Right atrium auricular region (tissue), 2 donors: ENCODE measurements at regions not wholly inside any gene's neighbourhood (a gene's known extent, or its start where the extent isn't known, plus 50 kb on each side); places are given as distances from the start of the nearest gene placed in this dataset.

Experiments used
- DNase-seq: peaks from one replicate; pipeline ENCODE4 v3.0.0-alpha.2; 2019; ENCODE audit warnings: low spot score
- H3K27ac ChIP-seq, 2 donors: fragments of 200-600 bp; sonication (generic); 1 replicate in 1 of 2; 2 replicates in 1 of 2; pipeline ENCODE4 v1.5.1; 2016 to 2019
- H3K27me3 ChIP-seq, 2 donors: fragments of 200-600 bp; sonication (generic); one replicate each; pipeline versions ENCODE4 v1.5.1 to v1.6.0; 2017 to 2019
- H3K36me3 ChIP-seq: fragments of 200-600 bp; sonication (generic); one replicate; pipeline ENCODE4 v1.5.1; 2016
- H3K4me1 ChIP-seq, 2 donors: fragments of 200-600 bp; sonication (generic); one replicate each; pipeline versions ENCODE4 v1.5.1 to v1.6.0; 2017 to 2019
- H3K4me3 ChIP-seq, 2 donors: fragments of 200-600 bp; sonication (generic); 1 replicate in 1 of 2; 2 replicates in 1 of 2; pipeline ENCODE4 v1.5.1; 2017 to 2019; ENCODE audit warnings: mild to moderate bottlenecking in 1 of 2, moderate library complexity in 1 of 2
- H3K9me3 ChIP-seq, 2 donors: fragments of 200-600 bp; sonication (generic); one replicate each; pipeline ENCODE4 v1.5.1; 2019
- TF ChIP-seq, protein P1 (sequence below), 2 donors: fragments of 200-600 bp; sonication (generic); IDR thresholded peaks; one replicate each; pipeline ENCODE4 v1.5.1; 2019; ENCODE audit warnings: antibody characterized with exemption in 2 of 2

DNA sequence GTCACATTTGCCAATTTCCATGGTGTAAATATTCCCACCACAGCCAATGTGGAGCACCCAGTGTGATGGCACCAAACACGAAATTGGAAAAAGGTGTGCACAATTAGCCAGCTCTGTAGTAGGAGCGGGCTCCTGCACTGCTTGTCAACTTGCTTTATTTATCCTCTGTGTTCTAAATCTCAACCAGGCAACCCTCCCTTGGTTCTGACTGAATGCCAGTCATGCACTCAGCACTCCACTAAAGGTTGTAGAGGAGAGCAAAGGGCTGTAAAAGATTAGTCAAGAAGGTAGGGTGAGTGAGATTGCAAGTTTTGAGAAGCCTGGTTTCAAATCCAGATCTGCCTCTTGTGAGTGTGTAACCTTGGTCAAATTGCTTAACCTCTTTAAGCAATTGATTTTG is 71.5 kb upstream of the EGR2 start:
- H3K27ac ChIP-seq = no peak overlapping the region

DNA sequence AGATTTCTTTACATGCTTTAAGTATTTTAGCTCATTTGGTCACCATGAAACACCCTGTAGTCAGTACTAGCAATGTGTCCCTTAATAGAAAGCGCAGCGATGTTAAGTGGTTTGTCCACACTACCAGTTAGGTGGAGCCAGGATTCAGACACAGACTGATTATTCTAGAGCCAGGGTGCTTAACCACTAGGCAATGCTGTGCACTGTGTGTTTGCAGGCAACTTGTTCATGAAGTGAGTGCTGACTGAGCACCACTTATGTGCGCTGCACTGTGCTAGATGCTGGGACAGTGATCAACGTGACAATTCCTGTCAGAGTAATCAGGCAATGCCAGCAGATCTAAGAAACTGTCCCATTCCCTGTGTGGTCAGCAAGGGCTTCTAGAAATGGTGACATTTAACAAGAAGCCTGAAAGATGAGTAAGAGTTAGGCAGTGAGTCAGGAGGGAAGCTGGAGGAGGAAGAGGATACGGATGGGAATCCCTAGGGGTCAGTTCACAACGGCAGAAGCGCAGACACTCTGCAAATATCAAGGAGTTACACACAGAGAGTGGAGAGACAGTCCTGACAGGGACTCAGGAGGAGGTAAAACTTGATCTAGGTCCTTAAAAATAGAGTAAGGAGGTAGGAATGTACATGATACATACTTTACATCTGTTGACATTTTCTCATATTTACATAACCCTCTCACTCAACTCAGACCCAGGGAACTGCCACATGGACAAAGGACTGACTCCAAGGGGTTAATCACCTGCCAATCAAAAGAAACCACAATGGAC is 69.7 kb upstream of the EGR2 start:
- no peak overlapping the region for H3K4me3 ChIP-seq
- H3K36me3 ChIP-seq = no peaks in the 10 kb centered on the region
- DNase-seq = no peak
- no peaks in the 10 kb centered on the region for H3K9me3 ChIP-seq
- H3K27me3 ChIP-seq = no peaks in the 10 kb centered on the region
- TF ChIP-seq, protein P1, sequence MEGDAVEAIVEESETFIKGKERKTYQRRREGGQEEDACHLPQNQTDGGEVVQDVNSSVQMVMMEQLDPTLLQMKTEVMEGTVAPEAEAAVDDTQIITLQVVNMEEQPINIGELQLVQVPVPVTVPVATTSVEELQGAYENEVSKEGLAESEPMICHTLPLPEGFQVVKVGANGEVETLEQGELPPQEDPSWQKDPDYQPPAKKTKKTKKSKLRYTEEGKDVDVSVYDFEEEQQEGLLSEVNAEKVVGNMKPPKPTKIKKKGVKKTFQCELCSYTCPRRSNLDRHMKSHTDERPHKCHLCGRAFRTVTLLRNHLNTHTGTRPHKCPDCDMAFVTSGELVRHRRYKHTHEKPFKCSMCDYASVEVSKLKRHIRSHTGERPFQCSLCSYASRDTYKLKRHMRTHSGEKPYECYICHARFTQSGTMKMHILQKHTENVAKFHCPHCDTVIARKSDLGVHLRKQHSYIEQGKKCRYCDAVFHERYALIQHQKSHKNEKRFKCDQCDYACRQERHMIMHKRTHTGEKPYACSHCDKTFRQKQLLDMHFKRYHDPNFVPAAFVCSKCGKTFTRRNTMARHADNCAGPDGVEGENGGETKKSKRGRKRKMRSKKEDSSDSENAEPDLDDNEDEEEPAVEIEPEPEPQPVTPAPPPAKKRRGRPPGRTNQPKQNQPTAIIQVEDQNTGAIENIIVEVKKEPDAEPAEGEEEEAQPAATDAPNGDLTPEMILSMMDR (IDR thresholded peaks at IDR 0.05) = no peak
- H3K4me1 ChIP-seq = no peaks in the 10 kb centered on the region
- H3K27ac ChIP-seq = no peak overlapping the region

More for the DNA sequence above, 71.5 kb upstream of the EGR2 start:
- Histone ChIP-seq H3K9me3 (no peaks in the 10 kb centered on the region), H3K4me3 (no peak overlapping the region), H3K27me3 (no peaks in the 10 kb centered on the region), H3K36me3 (no peaks in the 10 kb centered on the region), H3K4me1 (no peaks in the 10 kb centered on the region)
- no peak for DNase-seq
- TF ChIP-seq, protein P1 (IDR thresholded peaks at IDR 0.05) = no peak

DNA sequence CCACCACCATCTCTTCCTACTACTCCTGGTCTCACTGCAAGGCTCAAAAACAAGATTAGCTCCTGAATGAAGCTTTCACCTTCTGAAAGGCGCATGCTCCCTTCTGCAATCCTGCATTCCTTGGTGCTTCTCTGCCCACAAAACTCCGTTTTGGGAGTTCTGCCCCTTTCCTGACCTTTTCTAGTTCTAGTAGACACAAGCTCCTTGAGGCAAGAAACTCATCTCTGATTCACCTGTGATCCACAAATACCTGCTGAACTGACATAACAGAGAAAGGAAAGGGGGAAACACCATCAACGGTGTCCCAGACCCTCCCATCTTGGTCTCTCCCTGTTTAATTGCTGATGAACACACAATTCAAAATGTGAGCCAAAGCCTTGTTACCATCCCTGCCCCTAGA is 64.0 kb upstream of the EGR2 start:
- Histone ChIP-seq H3K27ac (no peak overlapping the region), H3K4me3 (no peak overlapping the region), H3K4me1 (no peaks in the 10 kb centered on the region), H3K27me3 (no peaks in the 10 kb centered on the region), H3K36me3 (no peaks in the 10 kb centered on the region), H3K9me3 (no peaks in the 10 kb centered on the region)
- TF ChIP-seq, protein P1 (IDR thresholded peaks at IDR 0.05) = no peak
- no peak for DNase-seq

DNA sequence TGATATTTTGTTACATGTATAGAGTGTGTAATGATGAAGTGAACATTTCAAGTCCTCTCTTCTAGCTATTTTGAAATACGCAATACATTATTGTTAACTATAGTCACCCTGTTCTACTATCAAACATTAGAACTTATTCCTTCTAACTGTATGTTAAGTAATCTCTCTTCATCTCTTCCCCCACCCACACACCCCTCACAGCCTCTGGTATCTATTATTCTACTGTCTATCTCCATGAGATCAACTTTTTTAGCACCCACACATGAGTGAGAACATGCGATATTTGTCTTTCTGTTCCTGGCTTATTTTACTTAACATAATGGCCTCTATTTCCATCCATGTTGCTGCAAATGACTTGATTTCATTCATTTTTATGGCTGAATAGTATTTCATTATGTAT is 57.7 kb upstream of the EGR2 start:
- Histone ChIP-seq H3K4me3 (no peak overlapping the region), H3K9me3 (no peaks in the 10 kb centered on the region), H3K4me1 (no peaks in the 10 kb centered on the region), H3K27me3 (no peaks in the 10 kb centered on the region), H3K36me3 (no peaks in the 10 kb centered on the region), H3K27ac (no peak overlapping the region)
- DNase-seq = no peak
- TF ChIP-seq, protein P1 (IDR thresholded peaks at IDR 0.05) = no peak

DNA sequence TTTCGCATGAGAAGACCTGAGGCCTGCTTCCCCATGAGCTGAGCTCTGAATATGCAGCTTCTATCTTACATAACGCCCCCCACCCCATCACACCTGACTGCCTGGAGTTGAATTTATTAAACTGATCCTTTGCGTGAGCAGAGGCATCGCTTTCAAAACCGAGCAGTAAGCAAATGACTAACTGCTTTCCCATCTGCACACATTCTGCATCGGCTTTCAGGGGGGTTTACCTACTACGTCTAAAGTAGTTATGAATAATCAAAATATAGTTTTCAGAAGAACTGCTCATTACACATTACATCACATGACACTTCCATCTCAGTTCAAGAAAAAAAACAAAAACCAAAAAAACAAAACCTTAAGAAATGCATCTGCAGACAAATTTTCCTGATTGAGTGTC is 54.7 kb upstream of the EGR2 start:
- Histone ChIP-seq H3K36me3 (no peaks in the 10 kb centered on the region), H3K27me3 (no peaks in the 10 kb centered on the region), H3K27ac (no peak overlapping the region), H3K9me3 (no peaks in the 10 kb centered on the region), H3K4me1 (no peaks in the 10 kb centered on the region), H3K4me3 (no peak overlapping the region)
- TF ChIP-seq, protein P1 (IDR thresholded peaks at IDR 0.05) = no peak
- no peak for DNase-seq

DNA sequence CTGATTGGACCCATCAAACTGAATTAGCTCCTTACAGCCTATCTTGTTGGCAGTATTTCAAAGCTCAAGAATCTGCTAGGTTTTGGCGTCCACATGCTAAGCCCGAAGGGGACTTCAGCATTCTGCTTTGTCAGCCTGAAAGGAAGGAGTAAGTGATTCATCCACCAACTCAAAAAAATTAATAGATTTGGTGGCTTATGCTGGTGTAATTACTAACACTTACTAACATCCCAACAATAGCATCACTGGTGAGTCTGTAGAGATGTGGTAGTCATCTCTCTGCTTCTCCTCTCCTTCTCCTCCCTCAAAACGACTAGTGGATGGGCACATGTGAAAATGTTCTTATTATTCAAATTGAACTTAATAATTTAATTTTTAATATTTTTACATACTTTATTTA is 53.8 kb upstream of the EGR2 start:
- H3K9me3 ChIP-seq = no peaks in the 10 kb centered on the region
- TF ChIP-seq, protein P1 (IDR thresholded peaks at IDR 0.05) = no peak

More for the DNA sequence above, 53.8 kb upstream of the EGR2 start:
- no peaks in the 10 kb centered on the region for H3K27me3 ChIP-seq
- H3K36me3 ChIP-seq = no peaks in the 10 kb centered on the region
- H3K4me1 ChIP-seq = no peaks in the 10 kb centered on the region
- no peak for DNase-seq
- no peak overlapping the region for H3K27ac ChIP-seq
- H3K4me3 ChIP-seq = no peak overlapping the region
